H9 (cell line): ENCODE measurements at regions not wholly inside any gene's neighbourhood (a gene's known extent, or its start where the extent isn't known, plus 50 kb on each side); places are given as distances from the start of the nearest gene placed in this dataset.

ENCODE experiments used
- DNase-seq: peaks from one replicate; pipeline ENCODE4 v3.0.0-alpha.2; 2017
- H2AFZ ChIP-seq: one replicate; pipeline ENCODE4 v1.6.1; 2013; ENCODE audit warnings: mild to moderate bottlenecking, low read length, control low read depth, moderate library complexity
- H2AK5ac ChIP-seq: 2 replicates; pipeline ENCODE4 v1.6.1; 2013; ENCODE audit warnings: low read length, control low read depth, mixed read lengths; ENCODE audit not compliant: insufficient read length
- H2BK120ac ChIP-seq: one replicate; pipeline ENCODE4 v1.6.1; 2013; ENCODE audit warnings: low read depth, mild to moderate bottlenecking, low read length, control low read depth, inconsistent platforms; ENCODE audit not compliant: poor library complexity, severe bottlenecking
- H2BK12ac ChIP-seq: 2 replicates; pipeline ENCODE4 v1.6.1; 2013; ENCODE audit warnings: low read length, control low read depth, mixed read lengths, low read depth; ENCODE audit not compliant: insufficient read length
- H2BK15ac ChIP-seq: 2 replicates; pipeline ENCODE4 v1.6.1; 2013; ENCODE audit warnings: low read depth, low read length, control low read depth
- H2BK20ac ChIP-seq: one replicate; pipeline ENCODE4 v1.6.1; 2013; ENCODE audit warnings: low read depth, mild to moderate bottlenecking, low read length, control low read depth, inconsistent platforms; ENCODE audit not compliant: poor library complexity, severe bottlenecking
- H2BK5ac ChIP-seq: 2 replicates; pipeline ENCODE4 v1.6.1; 2013; ENCODE audit warnings: low read length, control low read depth, mixed read lengths; ENCODE audit not compliant: insufficient read length
- H3K14ac ChIP-seq: 2 replicates; pipeline ENCODE4 v1.6.1; 2013; ENCODE audit warnings: low read length, control low read depth; ENCODE audit not compliant: insufficient read depth
- H3K18ac ChIP-seq: 2 replicates; pipeline ENCODE4 v1.6.1; 2013; ENCODE audit warnings: low read depth, mild to moderate bottlenecking, mixed read lengths, low read length, control low read depth; ENCODE audit not compliant: insufficient read length
- H3K23ac ChIP-seq: 2 replicates; pipeline ENCODE4 v1.6.1; 2013; ENCODE audit warnings: low read length, control low read depth, mixed read lengths, low read depth; ENCODE audit not compliant: insufficient read length
- H3K23me2 ChIP-seq: 2 replicates; pipeline ENCODE4 v1.6.1; 2013; ENCODE audit warnings: low read depth, mild to moderate bottlenecking, mixed read lengths, low read length, control low read depth; ENCODE audit not compliant: insufficient read length, poor library complexity, severe bottlenecking
- H3K27ac ChIP-seq: 2 replicates; pipeline ENCODE4 v1.5.1; 2013; ENCODE audit warnings: low read length, control low read depth, mixed read lengths, low read depth; ENCODE audit not compliant: insufficient read length
- H3K27me3 ChIP-seq: 2 replicates; pipeline ENCODE4 v1.6.1; 2013; ENCODE audit warnings: low read length, control low read depth, inconsistent platforms; ENCODE audit not compliant: insufficient read depth
- H3K4ac ChIP-seq: 2 replicates; pipeline ENCODE4 v1.6.1; 2013; ENCODE audit warnings: low read depth, mild to moderate bottlenecking, control low read depth, inconsistent platforms, low read length, moderate library complexity
- H3K4me1 ChIP-seq: 2 replicates; pipeline ENCODE4 v1.6.1; 2013; ENCODE audit warnings: low read length, control low read depth, inconsistent platforms; ENCODE audit not compliant: insufficient read depth
- H3K4me2 ChIP-seq: 2 replicates; pipeline ENCODE4 v1.6.1; 2013; ENCODE audit warnings: low read length, control low read depth, mixed read lengths; ENCODE audit not compliant: insufficient read length, insufficient read depth
- H3K56ac ChIP-seq: 2 replicates; pipeline ENCODE4 v1.6.1; 2013; ENCODE audit warnings: low read depth, mild to moderate bottlenecking, mixed read lengths, low read length, control low read depth; ENCODE audit not compliant: insufficient read length
- H3K79me1 ChIP-seq: 2 replicates; pipeline ENCODE4 v1.6.1; 2013; ENCODE audit warnings: low read depth, mild to moderate bottlenecking, moderate library complexity, low read length, control low read depth, inconsistent platforms; ENCODE audit not compliant: insufficient read depth, poor library complexity, severe bottlenecking
- H3K79me2 ChIP-seq: 2 replicates; pipeline ENCODE4 v1.6.1; 2013; ENCODE audit warnings: low read length, control low read depth, inconsistent platforms; ENCODE audit not compliant: insufficient read depth
- H3K9ac ChIP-seq: 2 replicates; pipeline ENCODE4 v1.6.1; 2013; ENCODE audit warnings: low read length, control low read depth, mixed read lengths; ENCODE audit not compliant: insufficient read length; ENCODE audit errors: extremely low read depth
- H3K9me3 ChIP-seq: one replicate; pipeline ENCODE4 v1.6.1; 2013; ENCODE audit warnings: low read depth, low read length, inconsistent platforms; ENCODE audit not compliant: control insufficient read depth
- H3T11ph ChIP-seq: one replicate; pipeline ENCODE4 v1.6.1; 2013; ENCODE audit warnings: mild to moderate bottlenecking, low read length, control low read depth, inconsistent platforms
- H4K20me1 ChIP-seq: one replicate; pipeline ENCODE4 v1.6.1; 2013; ENCODE audit not compliant: control insufficient read depth, insufficient read length, insufficient read depth
- H4K5ac ChIP-seq: 2 replicates; pipeline ENCODE4 v1.6.1; 2013; ENCODE audit warnings: low read depth, mild to moderate bottlenecking, mixed read lengths, low read length, control low read depth; ENCODE audit not compliant: insufficient read length
- H4K8ac ChIP-seq: replicated peaks from 2 replicates; pipeline ENCODE4 v1.6.1; 2013; ENCODE audit warnings: low read length, control low read depth, mixed read lengths, low read depth; ENCODE audit not compliant: insufficient read length
- H4K91ac ChIP-seq: 2 replicates; pipeline ENCODE4 v1.6.1; 2013; ENCODE audit warnings: low read depth, mild to moderate bottlenecking, moderate library complexity, mixed read lengths, low read length, control low read depth; ENCODE audit not compliant: insufficient read length
- H3K27ac Mint-ChIP-seq, 3 experiments: 2 replicates in 2 of 3; 3 replicates in 1 of 3; pipeline ENCODE4 v1.8.0; 2020 to 2021; ENCODE audit warnings: mixed read lengths in 3 of 3, mild to moderate bottlenecking in 1 of 3, moderate library complexity in 1 of 3
- H3K27me3 Mint-ChIP-seq: 2 replicates; pipeline ENCODE4 v1.8.0; 2021; ENCODE audit warnings: low read depth, mild to moderate bottlenecking, moderate library complexity, mixed read lengths
- H3K36me3 Mint-ChIP-seq, 3 experiments: 2 replicates in 2 of 3; 3 replicates in 1 of 3; pipeline ENCODE4 v1.8.0; 2020 to 2021; ENCODE audit warnings: low read depth in 3 of 3, mixed read lengths in 3 of 3; ENCODE audit not compliant: insufficient read depth in 1 of 3
- H3K4me1 Mint-ChIP-seq, 2 experiments: 2 replicates each; pipeline ENCODE4 v1.8.0; 2020; ENCODE audit warnings: mixed read lengths in 2 of 2
- H3K4me3 Mint-ChIP-seq, 2 experiments: 2 replicates in 1 of 2; 3 replicates in 1 of 2; pipeline ENCODE4 v1.8.0; 2020 to 2021; ENCODE audit warnings: mild to moderate bottlenecking in 2 of 2, mixed read lengths in 2 of 2, moderate library complexity in 1 of 2
- H3K9me3 Mint-ChIP-seq, 2 experiments: 2 replicates in 1 of 2; 3 replicates in 1 of 2; pipeline ENCODE4 v1.8.0; 2020; ENCODE audit warnings: mild to moderate bottlenecking in 2 of 2, mixed read lengths in 2 of 2, moderate library complexity in 1 of 2
- WGBS: extraction: QIAGEN DNeasy Blood & Tissue Kit; methylation state at CpG from one replicate; pipeline ENCODE4 v1.1.7; 2013; ENCODE audit warnings: missing lambda C conversion rate, low lambda C conversion rate, mixed read lengths; ENCODE audit not compliant: insufficient read length; ENCODE audit errors: extremely low coverage; 5-methylcytosine and 5-hydroxymethylcytosine counted together
- TF ChIP-seq, protein P1 (sequence below): fragments of 200-600 bp; sonication (generic); conservative IDR thresholded peaks from 3 replicates; pipeline ENCODE4 v1.8.0; 2021; ENCODE audit warnings: antibody characterized with exemption, mild to moderate bottlenecking

DNA sequence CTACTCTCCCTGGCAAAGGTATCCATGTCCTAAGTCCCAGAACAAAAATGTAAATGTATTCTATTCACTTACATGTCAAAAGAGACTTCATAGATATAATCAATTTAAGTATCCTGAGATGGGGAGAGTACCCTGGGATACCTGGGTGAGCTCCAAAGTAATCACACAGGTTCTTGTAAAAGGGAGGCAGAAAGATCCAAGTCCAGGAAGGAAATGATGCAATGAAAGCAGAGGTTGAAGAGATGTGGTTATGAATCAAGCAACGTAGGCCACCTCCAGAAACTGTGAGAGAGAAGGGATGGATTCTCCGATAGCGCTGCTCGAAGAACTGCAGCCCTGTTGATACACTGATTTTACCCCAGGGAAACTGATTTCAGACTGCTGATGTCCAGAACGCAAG, 93.9 kb upstream of the VGLL3 start:
- Histone ChIP-seq H4K8ac (no peak overlapping the region), H3K9me3 (no peaks in the 10 kb centered on the region), H3K27me3 (no peaks in the 10 kb centered on the region), H4K20me1 (no peaks in the 10 kb centered on the region), H3K79me1 (no peaks in the 10 kb centered on the region), H2BK120ac (no peak overlapping the region), H3K79me2 (no peaks in the 10 kb centered on the region), H2BK15ac (no peak overlapping the region), H3K18ac (no peak overlapping the region), H3K4me2 (no peak overlapping the region), H4K5ac (no peak overlapping the region), H3K27ac (no peak overlapping the region), H2BK20ac (no peak overlapping the region), H2BK12ac (no peak overlapping the region), H3K4ac (no peak overlapping the region), H2AFZ (no peak overlapping the region), H3K56ac (no peak overlapping the region), H4K91ac (no peak overlapping the region), H3T11ph (no peak overlapping the region), H3K4me1 (no peaks in the 10 kb centered on the region), H2AK5ac (no peak overlapping the region), H3K23me2 (no peaks in the 10 kb centered on the region), H3K9ac (no peak overlapping the region), H2BK5ac (no peak overlapping the region), H3K14ac (no peak overlapping the region), H3K23ac (no peak overlapping the region)
- Mint-ChIP-seq H3K4me1 (peaks cover 2 to 3% of the 10 kb centered on the region in 2 experiments; a peak in 2 of 4 replicates), H3K27me3 (no peaks in the 10 kb centered on the region), H3K9me3 (no peaks in the 10 kb centered on the region), H3K36me3 (no peaks in the 10 kb centered on the region; a peak in 1 of 7 replicates), H3K27ac (no peak overlapping the region), H3K4me3 (no peak overlapping the region)
- TF ChIP-seq, protein P1, sequence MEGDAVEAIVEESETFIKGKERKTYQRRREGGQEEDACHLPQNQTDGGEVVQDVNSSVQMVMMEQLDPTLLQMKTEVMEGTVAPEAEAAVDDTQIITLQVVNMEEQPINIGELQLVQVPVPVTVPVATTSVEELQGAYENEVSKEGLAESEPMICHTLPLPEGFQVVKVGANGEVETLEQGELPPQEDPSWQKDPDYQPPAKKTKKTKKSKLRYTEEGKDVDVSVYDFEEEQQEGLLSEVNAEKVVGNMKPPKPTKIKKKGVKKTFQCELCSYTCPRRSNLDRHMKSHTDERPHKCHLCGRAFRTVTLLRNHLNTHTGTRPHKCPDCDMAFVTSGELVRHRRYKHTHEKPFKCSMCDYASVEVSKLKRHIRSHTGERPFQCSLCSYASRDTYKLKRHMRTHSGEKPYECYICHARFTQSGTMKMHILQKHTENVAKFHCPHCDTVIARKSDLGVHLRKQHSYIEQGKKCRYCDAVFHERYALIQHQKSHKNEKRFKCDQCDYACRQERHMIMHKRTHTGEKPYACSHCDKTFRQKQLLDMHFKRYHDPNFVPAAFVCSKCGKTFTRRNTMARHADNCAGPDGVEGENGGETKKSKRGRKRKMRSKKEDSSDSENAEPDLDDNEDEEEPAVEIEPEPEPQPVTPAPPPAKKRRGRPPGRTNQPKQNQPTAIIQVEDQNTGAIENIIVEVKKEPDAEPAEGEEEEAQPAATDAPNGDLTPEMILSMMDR, result no peak
- WGBS, result no CpG with 5 or more reads among the region's 5 CpGs
- DNase-seq, result no peak
